Heart right ventricle (tissue), 16 donors: ENCODE measurements at regions not wholly inside any gene's neighbourhood (a gene's known extent, or its start where the extent isn't known, plus 50 kb on each side); places are given as distances from the start of the nearest gene placed in this dataset.

Source experiments
- ATAC-seq, 8 donors: fragments of 200-7000 bp; cut with Tn5 transposase; one replicate each; pipeline ENCODE4 v1.9.1; 2020; ENCODE audit warnings: mild to moderate bottlenecking in 8 of 8, moderate library complexity in 8 of 8, moderate number of reproducible peaks in 1 of 8
- DNase-seq, 2 donors: peaks; one replicate each; pipeline ENCODE4 v3.0.0-alpha.2; 2020
- H3K27ac ChIP-seq, 10 donors: fragments of 200-600 bp; sonication (generic) in 2 of 10; one replicate each; pipeline versions ENCODE4 v1.5.0 to v1.8.0; 2020 to 2022; ENCODE audit warnings: mild to moderate bottlenecking in 3 of 10
- H3K27me3 ChIP-seq, 7 donors: fragments of 200-600 bp; one replicate each; pipeline ENCODE4 v1.8.0; 2021 to 2022; ENCODE audit warnings: mild to moderate bottlenecking in 2 of 7
- H3K36me3 ChIP-seq, 9 donors: fragments of 200-600 bp; sonication (generic) in 1 of 9; one replicate each; pipeline versions ENCODE4 v1.5.0 to v1.8.0; 2020 to 2022; ENCODE audit warnings: mild to moderate bottlenecking in 2 of 9
- H3K4me1 ChIP-seq, 9 donors: fragments of 200-600 bp; sonication (generic) in 1 of 9; one replicate each; pipeline versions ENCODE4 v1.5.0 to v1.8.0; 2020 to 2022; ENCODE audit warnings: mild to moderate bottlenecking in 4 of 9
- H3K4me3 ChIP-seq, 10 donors: fragments of 200-600 bp; sonication (generic) in 2 of 10; one replicate each; pipeline versions ENCODE4 v1.5.0 to v1.8.0; 2020 to 2022; ENCODE audit warnings: mild to moderate bottlenecking in 7 of 10, moderate library complexity in 2 of 10
- H3K9me3 ChIP-seq, 11 donors: fragments of 200-600 bp in 10 of 11; sonication (generic) in 2 of 11; one replicate each; pipeline versions ENCODE4 v1.5.0 to v1.8.0; 2013 to 2022; ENCODE audit warnings: mild to moderate bottlenecking in 2 of 11, control low read depth in 1 of 11, moderate library complexity in 1 of 11
- WGBS, 2 donors: extraction: QIAGEN DNeasy Blood & Tissue Kit; methylation state at CpG; one replicate each; pipeline ENCODE4 v1.1.7; 2013; ENCODE audit warnings: inconsistent platforms in 1 of 2; 5-methylcytosine and 5-hydroxymethylcytosine counted together
- intact Hi-C, 10 donors: fragments of 100-400 bp; cut with DNase I; formaldehyde crosslinking; loops; one replicate each; pipeline versions ENCODE4 v1.11.1 to v1.14.2; 2022
- TF ChIP-seq, protein P1 (sequence below), 9 donors: fragments of 200-600 bp; sonication (generic) in 2 of 9; IDR thresholded peaks; one replicate each; pipeline versions ENCODE4 v1.5.0 to v1.8.0; 2021 to 2022; ENCODE audit warnings: antibody characterized with exemption in 9 of 9, mild to moderate bottlenecking in 5 of 9, moderate library complexity in 1 of 9
- donor health status: Arrhythmogenic right ventricular cardiomyopathy.
- donor health status: ischemic (EF 13 %, LVEDD 7.1; RV severe dilation, severe dysfunction).
- donor health status: healthy with polysubstance abuse.
- donor health status: DM: no; HTN: yes; CAD: no.
- donor health status: DM: no; HTN: no; CAD: no.
- donor health status: ischemic (EF 25% LVEDD 6.9; RV normal size, moderate dysfunction).
- donor health status: ischemic (EF 25% LVEDD 5.7; RV mildly dilated, moderate dysfunction).
- donor health status: healthy.
- donor health status: DM: yes; HTN: yes; CAD: no.
- donor health status: Ischemic cardiomyopathy.
- donor health status: ischemic (EF 35%, LVEDD 5.7; RV mildly dilated, moderate dysfunction).
- donor health status: nonischemic (EF 11% LVEDD 7.7; RV severe dilation, severe dysfunction).
- donor health status: DM: yes; HTN: yes; CAD: no.
- donor health status: PGD.
- donor health status: ischemic (EF 29% LVEDD 5.4; RV normal size, mild dysfunction).
- donor health status: nonischemic (EF 23%, LVEDD 6.1; RV moderate dilation, normal function).

GRCh38 chr3:10583798-10584708, 78.7 kb upstream of the ATP2B2 start:
- TF ChIP-seq, protein P1, sequence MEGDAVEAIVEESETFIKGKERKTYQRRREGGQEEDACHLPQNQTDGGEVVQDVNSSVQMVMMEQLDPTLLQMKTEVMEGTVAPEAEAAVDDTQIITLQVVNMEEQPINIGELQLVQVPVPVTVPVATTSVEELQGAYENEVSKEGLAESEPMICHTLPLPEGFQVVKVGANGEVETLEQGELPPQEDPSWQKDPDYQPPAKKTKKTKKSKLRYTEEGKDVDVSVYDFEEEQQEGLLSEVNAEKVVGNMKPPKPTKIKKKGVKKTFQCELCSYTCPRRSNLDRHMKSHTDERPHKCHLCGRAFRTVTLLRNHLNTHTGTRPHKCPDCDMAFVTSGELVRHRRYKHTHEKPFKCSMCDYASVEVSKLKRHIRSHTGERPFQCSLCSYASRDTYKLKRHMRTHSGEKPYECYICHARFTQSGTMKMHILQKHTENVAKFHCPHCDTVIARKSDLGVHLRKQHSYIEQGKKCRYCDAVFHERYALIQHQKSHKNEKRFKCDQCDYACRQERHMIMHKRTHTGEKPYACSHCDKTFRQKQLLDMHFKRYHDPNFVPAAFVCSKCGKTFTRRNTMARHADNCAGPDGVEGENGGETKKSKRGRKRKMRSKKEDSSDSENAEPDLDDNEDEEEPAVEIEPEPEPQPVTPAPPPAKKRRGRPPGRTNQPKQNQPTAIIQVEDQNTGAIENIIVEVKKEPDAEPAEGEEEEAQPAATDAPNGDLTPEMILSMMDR (IDR thresholded peaks at IDR 0.05) = no peak
- no peak overlapping the region for H3K27ac ChIP-seq
- DNase-seq (no peak), ATAC-seq (no peak)
- no peaks in the 10 kb centered on the region for H3K9me3 ChIP-seq
- H3K4me3 ChIP-seq = no peak overlapping the region
- no peaks in the 10 kb centered on the region for H3K36me3 ChIP-seq
- intact Hi-C loops = no loop called here
- H3K27me3 ChIP-seq = peaks cover 0 to 49% (median 16%) of the 10 kb centered on the region in 7 donors
- no peaks in the 10 kb centered on the region for H3K4me1 ChIP-seq
- 56 to 65% methylated on average over 13 of the region's 13 CpGs for WGBS, 2 donors

- TF ChIP-seq, protein P1 (IDR thresholded peaks at IDR 0.05) = no peak
- DNase-seq (no peak), ATAC-seq (no peak)
- no peak overlapping the region for H3K27ac ChIP-seq
- intact Hi-C loops = no loop called here
- no peaks in the 10 kb centered on the region for H3K9me3 ChIP-seq
- no peaks in the 10 kb centered on the region for H3K36me3 ChIP-seq
- H3K27me3 ChIP-seq = peaks cover 0 to 48% (median 16%) of the 10 kb centered on the region in 7 donors
- no peaks in the 10 kb centered on the region for H3K4me1 ChIP-seq
- H3K4me3 ChIP-seq = no peak overlapping the region
- 54 to 61% methylated on average over 1 of the region's 1 CpG for WGBS, 2 donors
Observed at GRCh38 chr3:10585945-10586344, 80.6 kb upstream of the ATP2B2 start.

- Histone ChIP-seq H3K27ac (no peak overlapping the region), H3K36me3 (no peaks in the 10 kb centered on the region), H3K4me1 (no peaks in the 10 kb centered on the region), H3K4me3 (no peak overlapping the region), H3K9me3 (no peaks in the 10 kb centered on the region), H3K27me3 (peaks cover 0 to 33% (median 3%) of the 10 kb centered on the region in 7 donors)
- WGBS, 2 donors = 11 to 12% methylated on average over 8 of the region's 8 CpGs
- TF ChIP-seq, protein P1 (IDR thresholded peaks at IDR 0.05) = no peak
- peak in 1 of 2 donors; percentile 40 for DNase-seq
- intact Hi-C loops = no loop called here
- peak; percentile 57 to 89 (median 76) for ATAC-seq
Observed at GRCh38 chr3:10594915-10595314, 89.5 kb upstream of the ATP2B2 start.

- ATAC-seq (no peak), DNase-seq (no peak)
- H3K9me3 ChIP-seq = no peaks in the 10 kb centered on the region
- H3K27ac ChIP-seq = no peak overlapping the region
- H3K4me3 ChIP-seq = no peak overlapping the region
- WGBS, 2 donors = 82 to 85% methylated on average over 13 of the region's 13 CpGs
- no peaks in the 10 kb centered on the region for H3K4me1 ChIP-seq
- no peaks in the 10 kb centered on the region for H3K36me3 ChIP-seq
- intact Hi-C loops = no loop called here
- TF ChIP-seq, protein P1 (IDR thresholded peaks at IDR 0.05) = no peak
- H3K27me3 ChIP-seq = peaks cover 0 to 39% (median 8%) of the 10 kb centered on the region in 7 donors
Observed at GRCh38 chr3:10596746-10597448, 91.5 kb upstream of the ATP2B2 start.
